GM12874 (cell line): ENCODE measurements at regions not wholly inside any gene's neighbourhood (a gene's known extent, or its start where the extent isn't known, plus 50 kb on each side); places are given as distances from the start of the nearest gene placed in this dataset.
A peak's percentile ranks its signal among the peaks of the same experiment; 100 is the strongest.

Source experiments
- TF ChIP-seq, protein P1 (sequence below): IDR thresholded peaks from 2 replicates; pipeline ENCODE4 v1.5.1; 2011; ENCODE audit warnings: low read depth, mild to moderate bottlenecking, control low read depth, low read length, moderate library complexity; ENCODE audit not compliant: insufficient read depth

DNA sequence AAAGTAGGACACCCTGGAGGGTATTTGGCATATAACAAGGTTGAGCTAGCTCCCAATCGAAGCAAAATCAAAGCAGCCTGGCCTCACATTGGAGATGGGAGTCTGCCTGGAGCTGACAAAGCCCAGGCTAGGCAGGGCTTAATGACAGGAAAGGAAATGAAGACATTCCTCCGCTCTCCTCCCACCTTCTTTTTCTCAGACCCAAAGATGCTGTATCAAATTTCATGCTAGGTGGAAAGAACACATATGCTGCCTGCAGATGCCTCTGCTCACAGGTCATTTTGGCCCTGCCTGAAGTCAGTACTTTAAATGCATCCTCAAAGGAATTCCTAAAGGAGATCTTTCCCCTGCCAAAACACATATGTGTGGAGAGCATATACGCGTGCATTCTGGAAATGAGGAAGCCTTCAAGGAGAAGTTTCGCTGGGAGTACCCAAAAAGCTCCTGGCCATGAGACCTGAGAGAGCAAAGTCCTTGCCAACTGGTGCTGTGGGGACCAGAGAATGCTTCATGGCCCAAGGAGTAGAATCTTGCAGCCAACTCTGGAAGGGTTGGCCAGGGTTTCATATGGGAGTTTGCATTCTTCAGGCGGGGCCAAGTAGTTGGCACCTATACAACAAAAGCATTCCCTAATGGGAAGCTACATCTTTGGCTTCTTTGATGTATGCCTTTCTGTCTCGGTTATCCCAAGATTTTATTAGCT lies 88.0 kb downstream of the AQP4 start:
- TF ChIP-seq, protein P1, sequence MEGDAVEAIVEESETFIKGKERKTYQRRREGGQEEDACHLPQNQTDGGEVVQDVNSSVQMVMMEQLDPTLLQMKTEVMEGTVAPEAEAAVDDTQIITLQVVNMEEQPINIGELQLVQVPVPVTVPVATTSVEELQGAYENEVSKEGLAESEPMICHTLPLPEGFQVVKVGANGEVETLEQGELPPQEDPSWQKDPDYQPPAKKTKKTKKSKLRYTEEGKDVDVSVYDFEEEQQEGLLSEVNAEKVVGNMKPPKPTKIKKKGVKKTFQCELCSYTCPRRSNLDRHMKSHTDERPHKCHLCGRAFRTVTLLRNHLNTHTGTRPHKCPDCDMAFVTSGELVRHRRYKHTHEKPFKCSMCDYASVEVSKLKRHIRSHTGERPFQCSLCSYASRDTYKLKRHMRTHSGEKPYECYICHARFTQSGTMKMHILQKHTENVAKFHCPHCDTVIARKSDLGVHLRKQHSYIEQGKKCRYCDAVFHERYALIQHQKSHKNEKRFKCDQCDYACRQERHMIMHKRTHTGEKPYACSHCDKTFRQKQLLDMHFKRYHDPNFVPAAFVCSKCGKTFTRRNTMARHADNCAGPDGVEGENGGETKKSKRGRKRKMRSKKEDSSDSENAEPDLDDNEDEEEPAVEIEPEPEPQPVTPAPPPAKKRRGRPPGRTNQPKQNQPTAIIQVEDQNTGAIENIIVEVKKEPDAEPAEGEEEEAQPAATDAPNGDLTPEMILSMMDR = no peak

DNA sequence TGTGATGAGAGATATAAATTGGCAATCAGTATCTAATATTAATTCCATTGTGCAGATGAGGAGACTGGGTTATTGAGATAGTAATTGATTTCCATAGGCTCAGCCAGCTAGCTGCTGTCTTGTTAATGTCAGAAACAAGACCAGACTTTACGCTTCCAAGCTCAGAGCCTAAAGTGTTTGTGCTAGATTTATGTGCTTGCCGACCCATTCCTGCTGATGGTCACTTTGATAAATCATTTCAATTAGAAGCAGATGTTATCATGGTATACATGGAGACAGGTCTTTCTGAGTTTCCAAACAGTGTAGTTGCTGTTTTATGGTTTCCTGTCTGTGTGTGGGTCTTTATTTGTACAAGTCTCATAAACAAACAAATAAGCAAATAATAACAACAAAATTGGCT lies 92.8 kb downstream of the AQP4 start:
- TF ChIP-seq, protein P1 = no peak

DNA sequence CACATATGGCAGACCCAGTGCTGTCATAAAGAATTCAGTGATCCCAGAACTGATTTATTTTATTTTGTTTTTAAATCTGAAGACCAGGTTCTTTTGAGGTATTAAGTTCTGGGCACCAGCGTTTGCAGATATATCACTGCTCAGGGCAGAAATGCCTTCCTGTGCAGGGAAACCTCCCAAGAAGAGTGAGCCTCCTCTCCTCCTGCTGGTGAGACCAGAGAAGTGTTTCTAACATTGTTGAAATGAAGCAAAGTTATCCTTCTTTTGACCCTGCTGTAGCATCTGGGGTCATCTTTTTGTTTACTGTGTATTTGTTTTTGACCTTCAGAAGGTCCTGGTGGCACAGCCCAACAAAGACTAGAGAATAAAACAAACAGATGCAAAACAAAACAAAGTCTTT lies 94.0 kb downstream of the AQP4 start:
- TF ChIP-seq, protein P1 = peak; percentile 40; the same call in 1 of the 2 replicates

DNA sequence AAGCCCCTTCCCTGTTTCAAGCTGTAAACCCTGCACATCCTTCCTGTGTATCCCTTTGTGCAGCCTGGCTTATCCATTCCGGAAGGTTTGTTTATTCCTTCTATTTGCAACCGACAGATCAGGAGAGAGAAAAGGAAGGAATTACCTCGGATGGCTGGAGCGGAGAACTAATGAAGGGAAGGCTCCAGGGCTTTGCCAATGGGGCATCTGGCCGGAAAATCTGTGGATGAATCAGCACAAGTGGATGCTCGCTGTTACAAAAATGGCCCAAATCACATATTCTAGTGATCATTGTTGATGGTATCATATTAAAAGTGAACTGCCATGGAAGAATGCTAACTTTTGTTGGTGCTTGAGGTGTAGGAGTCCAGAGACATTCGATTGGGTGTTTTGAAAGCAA lies 97.1 kb downstream of the AQP4 start:
- TF ChIP-seq, protein P1 = no peak

DNA sequence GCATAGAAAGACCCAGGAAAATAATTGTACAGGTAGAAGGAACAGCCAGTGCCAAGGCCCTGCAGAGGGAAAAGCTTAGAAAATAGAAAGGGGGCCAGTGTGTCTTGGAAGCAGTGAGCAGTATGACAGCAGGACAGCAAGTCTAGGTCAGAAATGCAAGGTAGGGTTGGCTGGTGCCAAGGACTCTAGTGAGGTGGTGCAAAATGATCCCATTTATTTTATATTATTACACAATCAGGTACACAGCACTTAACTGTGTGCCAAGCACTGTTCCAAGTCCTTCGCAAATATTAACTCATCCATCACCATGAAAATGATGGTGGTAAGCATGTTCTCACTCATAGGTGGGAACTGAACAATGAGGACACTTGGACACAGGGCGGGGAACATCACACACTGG lies 100.0 kb downstream of the AQP4 start:
- TF ChIP-seq, protein P1 = no peak

DNA sequence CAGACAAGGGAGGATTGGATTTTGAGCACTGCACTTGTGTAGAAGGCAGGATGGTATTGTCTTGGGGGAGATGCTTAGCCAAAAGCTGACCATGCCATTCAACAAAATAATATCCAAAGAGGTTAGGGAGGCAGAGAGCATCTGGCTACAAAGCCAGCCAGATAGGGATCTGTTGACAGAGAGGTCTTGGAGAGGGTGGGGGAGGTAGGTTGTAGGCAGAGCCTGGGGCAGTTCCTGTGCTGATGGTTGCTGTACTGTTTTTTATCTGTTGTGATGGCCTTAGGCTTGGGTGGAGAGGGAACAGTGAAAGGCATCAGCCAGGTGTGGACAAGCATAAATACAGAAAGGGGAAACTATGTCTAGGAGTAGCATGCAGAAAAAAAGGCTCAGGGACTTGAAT lies 100.9 kb downstream of the AQP4 start:
- TF ChIP-seq, protein P1 = no peak

DNA sequence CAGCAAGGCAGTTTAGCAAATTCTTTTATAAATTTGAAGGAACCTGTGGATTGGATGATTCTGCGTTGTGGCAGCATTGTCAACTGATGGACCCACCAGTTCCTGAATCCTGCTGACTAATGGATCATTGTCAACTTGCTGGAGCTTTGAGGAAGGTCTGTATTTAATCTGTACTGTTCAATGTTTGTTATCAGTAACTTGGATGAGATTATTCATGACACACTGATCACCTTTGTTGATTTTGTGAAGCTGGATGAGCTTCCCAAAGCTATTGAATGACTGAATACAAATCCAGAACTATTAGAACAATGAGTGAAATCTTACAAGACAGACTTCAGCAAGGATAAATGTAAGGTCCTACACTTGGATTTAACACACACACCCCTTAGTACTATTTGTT lies 101.3 kb downstream of the AQP4 start:
- TF ChIP-seq, protein P1 = no peak
